ENCODE measurements at regions not wholly inside any gene's neighbourhood (a gene's known extent, or its start where the extent isn't known, plus 50 kb on each side); places are given as distances from the start of the nearest gene placed in this dataset.

DNA sequence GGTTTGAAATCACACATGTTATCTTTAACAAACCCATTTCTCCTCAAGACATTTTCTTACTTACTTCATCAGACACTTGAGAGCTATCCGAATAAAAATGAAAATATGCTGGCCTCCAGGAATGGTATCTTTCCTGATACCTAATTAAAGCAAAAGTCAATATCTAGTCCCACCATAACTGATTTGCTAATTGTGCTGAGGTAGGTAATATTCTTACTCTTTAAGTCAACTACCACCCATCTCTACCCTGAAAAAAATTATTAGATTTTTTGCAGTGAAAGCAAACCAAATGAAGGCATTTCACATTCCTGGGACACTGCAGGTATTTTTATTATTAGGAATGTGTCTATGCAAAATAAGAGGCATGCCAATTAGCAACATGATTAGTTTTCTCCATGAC lies 175.8 kb downstream of the QDPR start:
- TF ChIP-seq, protein P1, sequence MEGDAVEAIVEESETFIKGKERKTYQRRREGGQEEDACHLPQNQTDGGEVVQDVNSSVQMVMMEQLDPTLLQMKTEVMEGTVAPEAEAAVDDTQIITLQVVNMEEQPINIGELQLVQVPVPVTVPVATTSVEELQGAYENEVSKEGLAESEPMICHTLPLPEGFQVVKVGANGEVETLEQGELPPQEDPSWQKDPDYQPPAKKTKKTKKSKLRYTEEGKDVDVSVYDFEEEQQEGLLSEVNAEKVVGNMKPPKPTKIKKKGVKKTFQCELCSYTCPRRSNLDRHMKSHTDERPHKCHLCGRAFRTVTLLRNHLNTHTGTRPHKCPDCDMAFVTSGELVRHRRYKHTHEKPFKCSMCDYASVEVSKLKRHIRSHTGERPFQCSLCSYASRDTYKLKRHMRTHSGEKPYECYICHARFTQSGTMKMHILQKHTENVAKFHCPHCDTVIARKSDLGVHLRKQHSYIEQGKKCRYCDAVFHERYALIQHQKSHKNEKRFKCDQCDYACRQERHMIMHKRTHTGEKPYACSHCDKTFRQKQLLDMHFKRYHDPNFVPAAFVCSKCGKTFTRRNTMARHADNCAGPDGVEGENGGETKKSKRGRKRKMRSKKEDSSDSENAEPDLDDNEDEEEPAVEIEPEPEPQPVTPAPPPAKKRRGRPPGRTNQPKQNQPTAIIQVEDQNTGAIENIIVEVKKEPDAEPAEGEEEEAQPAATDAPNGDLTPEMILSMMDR (conservative IDR thresholded peaks at IDR 0.05 in 1 of 2, IDR thresholded peaks at IDR 0.05 in 1 of 2; ENCODE audit: extremely low read depth in 1 of 2, insufficient read depth in 1 of 2, low read depth in 1 of 2, low read length in 2 of 2): no peak
- TF ChIP-seq EZH2 (IDR thresholded peaks at IDR 0.05; ENCODE audit: borderline replicate concordance, low read length): no peak

All from mammary epithelial cell (primary cell).